OCI-LY7 (cell line): ENCODE measurements at regions not wholly inside any gene's neighbourhood (a gene's known extent, or its start where the extent isn't known, plus 50 kb on each side); places are given as distances from the start of the nearest gene placed in this dataset.

Source experiments
- EZH2phosphoT487 ChIP-seq: fragments of 200-600 bp; sonication (generic); IDR thresholded peaks from 2 replicates; pipeline ENCODE4 v1.6.1; 2018; ENCODE audit warnings: low read depth, borderline replicate concordance, mild to moderate bottlenecking, mixed run types, antibody characterized with exemption, low read length, moderate library complexity, mixed read lengths
- TF ChIP-seq, protein P1 (sequence below): fragments of 200-600 bp; sonication (generic); conservative IDR thresholded peaks from 2 replicates; pipeline ENCODE4 v1.5.1; 2014; ENCODE audit warnings: mild to moderate bottlenecking, antibody characterized with exemption, low read length, moderate library complexity, mixed read lengths

DNA sequence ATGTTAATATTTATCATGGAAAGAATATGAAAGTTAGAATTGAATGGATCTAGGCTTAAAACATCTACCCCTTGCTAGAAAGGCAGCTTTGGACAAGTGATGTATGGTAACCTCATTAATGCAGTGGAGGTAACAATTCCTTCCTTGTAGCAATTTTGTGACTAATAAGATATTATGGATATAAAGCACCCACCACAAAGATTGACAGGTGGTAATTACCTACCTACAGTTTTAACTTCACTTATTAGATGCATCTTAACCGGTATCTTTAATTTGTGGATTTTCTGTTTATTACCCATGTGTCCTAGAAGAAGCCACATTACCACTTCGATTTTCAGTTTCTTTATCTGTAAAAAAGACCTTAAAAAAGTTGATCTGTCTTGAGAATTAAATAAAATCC, 367.0 kb downstream of the DSC3 start:
- TF ChIP-seq, protein P1, sequence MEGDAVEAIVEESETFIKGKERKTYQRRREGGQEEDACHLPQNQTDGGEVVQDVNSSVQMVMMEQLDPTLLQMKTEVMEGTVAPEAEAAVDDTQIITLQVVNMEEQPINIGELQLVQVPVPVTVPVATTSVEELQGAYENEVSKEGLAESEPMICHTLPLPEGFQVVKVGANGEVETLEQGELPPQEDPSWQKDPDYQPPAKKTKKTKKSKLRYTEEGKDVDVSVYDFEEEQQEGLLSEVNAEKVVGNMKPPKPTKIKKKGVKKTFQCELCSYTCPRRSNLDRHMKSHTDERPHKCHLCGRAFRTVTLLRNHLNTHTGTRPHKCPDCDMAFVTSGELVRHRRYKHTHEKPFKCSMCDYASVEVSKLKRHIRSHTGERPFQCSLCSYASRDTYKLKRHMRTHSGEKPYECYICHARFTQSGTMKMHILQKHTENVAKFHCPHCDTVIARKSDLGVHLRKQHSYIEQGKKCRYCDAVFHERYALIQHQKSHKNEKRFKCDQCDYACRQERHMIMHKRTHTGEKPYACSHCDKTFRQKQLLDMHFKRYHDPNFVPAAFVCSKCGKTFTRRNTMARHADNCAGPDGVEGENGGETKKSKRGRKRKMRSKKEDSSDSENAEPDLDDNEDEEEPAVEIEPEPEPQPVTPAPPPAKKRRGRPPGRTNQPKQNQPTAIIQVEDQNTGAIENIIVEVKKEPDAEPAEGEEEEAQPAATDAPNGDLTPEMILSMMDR, result no peak
- no peak for TF ChIP-seq EZH2phosphoT487
